H1 (cell line): ENCODE measurements at regions not wholly inside any gene's neighbourhood (a gene's known extent, or its start where the extent isn't known, plus 50 kb on each side); places are given as distances from the start of the nearest gene placed in this dataset.

Experiments
- CTCF ChIA-PET: fragments of 300-600 bp; sonication (Branson Sonifier 250); formaldehyde crosslinking; loops from one replicate; lab custom pipeline; 2021; ENCODE audit not compliant: partially characterized antibody; lab: Charles Lee
- POLR2A ChIA-PET: fragments of 300-600 bp; sonication (Branson Sonifier 250); formaldehyde crosslinking; loops from one replicate; lab custom pipeline; 2021; ENCODE audit warnings: inconsistent platforms; ENCODE audit not compliant: partially characterized antibody; lab: Charles Lee
- DNase-seq, 2 experiments: peaks; one replicate each; pipeline versions ENCODE4 v3.0.0 to v3.0.0-alpha.2; 2010 to 2022; ENCODE audit warnings: low spot score in 2 of 2, low read depth in 1 of 2, mixed read lengths in 1 of 2
- FAIRE-seq: peaks from 2 replicates; lab custom pipeline; 2011; peaks lifted over from hg19 to GRCh38; lab: Jason Lieb, UNC
- H2AFZ ChIP-seq: 2 replicates; pipeline ENCODE4 v1.8.1; 2012; ENCODE audit warnings: low read length, inconsistent platforms
- H2AK5ac ChIP-seq: 2 replicates; pipeline ENCODE4 v1.6.1; 2013; ENCODE audit warnings: low read depth, low read length
- H2BK120ac ChIP-seq: replicated peaks from 2 replicates; pipeline ENCODE3; 2013; ENCODE audit warnings: low read depth, low read length, inconsistent platforms
- H2BK12ac ChIP-seq: 2 replicates; pipeline ENCODE4 v1.6.1; 2013; ENCODE audit warnings: low read depth, low read length
- H2BK15ac ChIP-seq: 2 replicates; pipeline ENCODE4 v1.6.1; 2013; ENCODE audit warnings: low read length
- H2BK20ac ChIP-seq: 2 replicates; pipeline ENCODE4 v1.6.1; 2013; ENCODE audit warnings: low read length
- H2BK5ac ChIP-seq: 2 replicates; pipeline ENCODE4 v1.6.1; 2013; ENCODE audit warnings: low read depth, low read length
- H3K14ac ChIP-seq: 2 replicates; pipeline ENCODE4 v1.6.1; 2013; ENCODE audit warnings: inconsistent platforms; ENCODE audit not compliant: insufficient read length
- H3K18ac ChIP-seq: 2 replicates; pipeline ENCODE4 v1.6.1; 2013; ENCODE audit warnings: low read length; ENCODE audit errors: extremely low read depth
- H3K23ac ChIP-seq: 2 replicates; pipeline ENCODE4 v1.6.1; 2013; ENCODE audit warnings: inconsistent platforms; ENCODE audit not compliant: insufficient read length
- H3K23me2 ChIP-seq: 2 replicates; pipeline ENCODE4 v1.6.1; 2013; ENCODE audit warnings: low read depth, low read length
- H3K27ac ChIP-seq: 2 replicates; pipeline ENCODE4 v1.6.1; 2011; ENCODE audit warnings: low read depth, low read length, inconsistent platforms
- H3K27me3 ChIP-seq, 4 experiments: replicated peaks in 1 of 4; 1 replicate in 1 of 4; 2 replicates in 3 of 4; pipeline versions ENCODE4 v1.6.1 to v1.8.1; 2011 to 2013; ENCODE audit warnings: low read length in 3 of 4, mild to moderate bottlenecking in 3 of 4, inconsistent platforms in 2 of 4, mixed read lengths in 2 of 4, moderate library complexity in 1 of 4; ENCODE audit not compliant: control insufficient read depth in 3 of 4, insufficient read depth in 3 of 4; ENCODE audit errors: extremely low read depth in 1 of 4
- H3K36me3 ChIP-seq, 4 experiments: 2 replicates each; pipeline versions ENCODE4 v1.6.1 to v1.8.1; 2011 to 2013; ENCODE audit warnings: mild to moderate bottlenecking in 4 of 4, low read length in 3 of 4, moderate library complexity in 2 of 4, control low read depth in 1 of 4, inconsistent platforms in 1 of 4; ENCODE audit not compliant: insufficient read depth in 4 of 4, control insufficient read depth in 2 of 4
- H3K4ac ChIP-seq: replicated peaks from 2 replicates; pipeline ENCODE3; 2013; ENCODE audit warnings: low read length, low read depth, mixed read lengths, inconsistent platforms; ENCODE audit not compliant: insufficient read length
- H3K4me1 ChIP-seq, 4 experiments: replicated peaks in 1 of 4; 1 replicate in 1 of 4; 2 replicates in 3 of 4; pipeline versions ENCODE4 v1.6.1 to v1.8.1; 2011 to 2013; ENCODE audit warnings: low read length in 3 of 4, inconsistent platforms in 2 of 4, mixed read lengths in 1 of 4; ENCODE audit not compliant: insufficient read depth in 4 of 4, control insufficient read depth in 3 of 4
- H3K4me2 ChIP-seq, 2 experiments: 2 replicates each; pipeline versions ENCODE4 v1.6.1 to v1.8.1; 2011 to 2013; ENCODE audit warnings: low read depth in 2 of 2, low read length in 2 of 2, control low read depth in 1 of 2, inconsistent platforms in 1 of 2, mild to moderate bottlenecking in 1 of 2; ENCODE audit not compliant: insufficient read depth in 1 of 2
- H3K4me3 ChIP-seq, 4 experiments: fragments of 200-600, 300-600 bp in 1 of 4; sonication (generic), shearing (Covaris generic), sonication (Bioruptor Twin) in 1 of 4; 2 replicates each; pipeline versions ENCODE4 v1.5.1 to v1.8.1; 2011 to 2016; ENCODE audit warnings: low read length in 4 of 4, low read depth in 3 of 4, control low read depth in 2 of 4, inconsistent platforms in 2 of 4, mild to moderate bottlenecking in 2 of 4, mixed read lengths in 1 of 4, moderate library complexity in 1 of 4; ENCODE audit not compliant: insufficient read depth in 2 of 4; ENCODE audit errors: extremely low read depth in 1 of 4
- H3K56ac ChIP-seq: replicated peaks from 2 replicates; pipeline ENCODE3; 2013; ENCODE audit warnings: low read depth, mild to moderate bottlenecking, mixed read lengths, low read length, inconsistent platforms; ENCODE audit not compliant: insufficient read length
- H3K79me1 ChIP-seq: 2 replicates; pipeline ENCODE4 v1.6.1; 2013; ENCODE audit warnings: low read depth, low read length, control low read depth
- H3K79me2 ChIP-seq, 2 experiments: 2 replicates each; pipeline versions ENCODE4 v1.6.1 to v1.8.1; 2012 to 2013; ENCODE audit warnings: low read length in 2 of 2, mild to moderate bottlenecking in 2 of 2, inconsistent platforms in 1 of 2; ENCODE audit not compliant: insufficient read depth in 2 of 2, control insufficient read depth in 1 of 2
- H3K9ac ChIP-seq, 4 experiments: replicated peaks in 1 of 4; 1 replicate in 1 of 4; 2 replicates in 3 of 4; pipeline versions ENCODE4 v1.6.1 to v1.8.1; 2011 to 2013; ENCODE audit warnings: low read depth in 3 of 4, low read length in 3 of 4, control low read depth in 2 of 4, mild to moderate bottlenecking in 2 of 4, moderate library complexity in 2 of 4, inconsistent platforms in 1 of 4; ENCODE audit errors: extremely low read depth in 1 of 4
- H3K9me3 ChIP-seq, 2 experiments: 2 replicates each; pipeline versions ENCODE4 v1.6.1 to v1.8.1; 2012 to 2013; ENCODE audit warnings: mild to moderate bottlenecking in 2 of 2, moderate library complexity in 2 of 2, control low read depth in 1 of 2, inconsistent platforms in 1 of 2, low read depth in 1 of 2, low read length in 1 of 2, mixed read lengths in 1 of 2; ENCODE audit not compliant: insufficient read depth in 2 of 2
- H4K20me1 ChIP-seq, 2 experiments: replicated peaks in 1 of 2; 2 replicates each; pipeline versions ENCODE3 to v1.8.1; 2011 to 2013; ENCODE audit warnings: inconsistent platforms in 2 of 2, low read length in 2 of 2, mild to moderate bottlenecking in 1 of 2; ENCODE audit not compliant: insufficient read depth in 2 of 2, control insufficient read depth in 1 of 2
- H4K5ac ChIP-seq: 2 replicates; pipeline ENCODE4 v1.6.1; 2013; ENCODE audit warnings: low read length, low read depth, mixed read lengths, inconsistent platforms; ENCODE audit not compliant: insufficient read length
- H4K8ac ChIP-seq: 2 replicates; pipeline ENCODE4 v1.8.0; 2013; ENCODE audit warnings: mild to moderate bottlenecking, moderate library complexity, low read length, inconsistent platforms; ENCODE audit not compliant: insufficient read depth; ENCODE audit errors: extremely low read depth
- H4K91ac ChIP-seq: replicated peaks from 2 replicates; pipeline ENCODE3; 2013; ENCODE audit warnings: low read length, mixed read lengths, inconsistent platforms; ENCODE audit not compliant: insufficient read length
- GABPA ChIP-seq: IDR thresholded peaks from 2 replicates; pipeline ENCODE4 v1.6.1; 2011; ENCODE audit warnings: mild to moderate bottlenecking, low read length, moderate library complexity, borderline replicate concordance; ENCODE audit not compliant: insufficient read depth
- RAD21 ChIP-seq, 2 experiments: IDR thresholded peaks in 1 of 2; conservative IDR thresholded peaks in 1 of 2; 2 replicates each; pipeline ENCODE4 v1.6.1; 2011; ENCODE audit warnings: low read depth in 2 of 2, low read length in 2 of 2, improper control_type of control experiment in 1 of 2, inconsistent platforms in 1 of 2, mild to moderate bottlenecking in 1 of 2, moderate library complexity in 1 of 2
- SIRT6 ChIP-seq: IDR thresholded peaks from one replicate; pipeline ENCODE4 v1.7.1; 2012; ENCODE audit warnings: low read length, inconsistent platforms
- YY1 ChIP-seq: IDR thresholded peaks from 2 replicates; pipeline ENCODE4 v1.6.1; 2011; ENCODE audit warnings: low read depth, mild to moderate bottlenecking, low read length
- WGBS, 2 experiments: shearing (Covaris generic) in 1 of 2; methylation state at CpG; one replicate each; pipeline versions ENCODE4 v1.1.6 to v1.1.7; 2013 to 2015; ENCODE audit warnings: low lambda C conversion rate in 2 of 2, mixed read lengths in 2 of 2, inconsistent platforms in 1 of 2, low coverage in 1 of 2, missing lambda C conversion rate in 1 of 2; ENCODE audit not compliant: insufficient replicate concordance in 2 of 2, insufficient coverage in 1 of 2, insufficient read length in 1 of 2; ENCODE audit errors: extremely low coverage in 1 of 2, missing lambda C conversion rate in 1 of 2; 5-methylcytosine and 5-hydroxymethylcytosine counted together

GRCh38 chr3:99532246-99532645 is 106.1 kb upstream of the COL8A1 start:
- Histone ChIP-seq H3K4ac (no peak overlapping the region), H3K9me3 (no peaks in the 10 kb centered on the region), H3K27ac (no peak overlapping the region), H4K5ac (no peak overlapping the region), H4K20me1 (no peaks in the 10 kb centered on the region), H3K14ac (no peak overlapping the region), H2BK20ac (no peak overlapping the region), H2BK5ac (no peak overlapping the region), H3K23ac (no peak overlapping the region), H2AFZ (no peak overlapping the region), H3K9ac (no peak overlapping the region), H2AK5ac (no peak overlapping the region), H2BK12ac (no peak overlapping the region), H3K4me2 (no peak overlapping the region), H4K91ac (no peak overlapping the region), H3K36me3 (no peaks in the 10 kb centered on the region), H3K79me2 (no peaks in the 10 kb centered on the region), H3K56ac (no peak overlapping the region), H4K8ac (no peak overlapping the region), H3K18ac (no peak overlapping the region), H3K23me2 (no peaks in the 10 kb centered on the region), H2BK15ac (no peak overlapping the region), H3K4me3 (no peak overlapping the region), H3K27me3 (no peaks in the 10 kb centered on the region), H3K79me1 (no peaks in the 10 kb centered on the region), H3K4me1 (peaks cover 0 to 6% (median 3%) of the 10 kb centered on the region in 4 experiments; a peak in 4 of 7 replicates), H2BK120ac (no peak overlapping the region)
- 44% methylated on average over 2 of the region's 2 CpGs; no CpG with 5 or more reads in 1 of the 2 experiments for WGBS, 2 experiments
- DNase-seq (peak; percentile 73), FAIRE-seq (peak; percentile 85)
- POLR2A ChIA-PET, result no interaction called here
- CTCF ChIA-PET, result interaction anchor here (0.6 to 2.4 kb wide), 22 partner anchors 10 to 510 kb away, joined by 3 to 11 read pairs (median 3); no protein-coding TSS in a partner anchor
- TF ChIP-seq GABPA (no peak), YY1 (no peak), RAD21 (IDR thresholded peaks at IDR 0.05 in 1 of 2, conservative IDR thresholded peaks at IDR 0.05 in 1 of 2; ENCODE audit: low read depth in 2 of 2, low read length in 2 of 2) (peak; percentile 80 to 84), SIRT6 (no peak)
